OCI-LY1 (cell line): ENCODE measurements at regions not wholly inside any gene's neighbourhood (a gene's known extent, or its start where the extent isn't known, plus 50 kb on each side); places are given as distances from the start of the nearest gene placed in this dataset.

Source experiments
- H2AFZ ChIP-seq: fragments of 200-600 bp; sonication (generic), shearing (Covaris generic); 2 replicates; pipeline ENCODE4 v1.6.0; 2014; ENCODE audit warnings: antibody characterized with exemption, mild to moderate bottlenecking, low read length
- H3F3A ChIP-seq: fragments of 200-600 bp; sonication (generic), shearing (Covaris generic); 2 replicates; pipeline ENCODE4 v1.6.0; 2014; ENCODE audit warnings: mild to moderate bottlenecking, antibody characterized with exemption, low read length, moderate library complexity; ENCODE audit not compliant: insufficient read depth
- H3K27ac ChIP-seq: fragments of 200-600 bp; sonication (generic); 2 replicates; pipeline ENCODE4 v1.5.1; 2014; ENCODE audit warnings: low read length, mixed run types, mild to moderate bottlenecking, low read depth; ENCODE audit not compliant: poor library complexity, severe bottlenecking
- H3K27me3 ChIP-seq: fragments of 200-600 bp; sonication (generic); 2 replicates; pipeline ENCODE4 v1.6.0; 2014; ENCODE audit warnings: antibody characterized with exemption, mild to moderate bottlenecking, low read length, moderate library complexity; ENCODE audit not compliant: insufficient read depth
- H3K36me3 ChIP-seq: fragments of 200-600 bp; sonication (generic); 2 replicates; pipeline ENCODE4 v1.6.1; 2014; ENCODE audit warnings: mild to moderate bottlenecking, antibody characterized with exemption, low read length, moderate library complexity, mixed read lengths; ENCODE audit not compliant: insufficient read depth
- H3K4me1 ChIP-seq: fragments of 200-600 bp; sonication (generic); 2 replicates; pipeline ENCODE4 v1.5.1; 2014; ENCODE audit warnings: mild to moderate bottlenecking, low read length, moderate library complexity; ENCODE audit not compliant: insufficient read depth, severe bottlenecking
- H3K4me2 ChIP-seq: fragments of 200-600 bp; sonication (generic), shearing (Covaris generic); 2 replicates; pipeline ENCODE4 v1.6.1; 2014; ENCODE audit warnings: low read length
- H3K4me3 ChIP-seq: fragments of 200-600 bp; sonication (generic); 2 replicates; pipeline ENCODE4 v1.5.1; 2014; ENCODE audit warnings: low read length, low read depth, mild to moderate bottlenecking, mixed read lengths; ENCODE audit not compliant: poor library complexity, severe bottlenecking
- H3K79me2 ChIP-seq: fragments of 200-600 bp; shearing (Covaris generic); 2 replicates; pipeline ENCODE4 v1.6.1; 2016; ENCODE audit warnings: mixed run types, low read length, mixed read lengths; ENCODE audit not compliant: insufficient read depth
- H3K9ac ChIP-seq: fragments of 200-600 bp; sonication (generic), shearing (Covaris generic); 2 replicates; pipeline ENCODE4 v1.6.1; 2014; ENCODE audit warnings: mild to moderate bottlenecking, low read length, mixed read lengths
- H3K9me2 ChIP-seq: fragments of 200-600 bp; sonication (generic), shearing (Covaris generic); 2 replicates; pipeline ENCODE4 v1.6.1; 2014; ENCODE audit warnings: low read depth, mild to moderate bottlenecking, low read length, mixed read lengths
- H3K9me3 ChIP-seq: fragments of 200-600 bp; shearing (Covaris generic); 2 replicates; pipeline ENCODE4 v1.6.1; 2014; ENCODE audit warnings: low read length, mixed read lengths
- H4K20me1 ChIP-seq: fragments of 200-600 bp; sonication (generic), shearing (Covaris generic); 2 replicates; pipeline ENCODE4 v1.6.0; 2016; ENCODE audit warnings: mild to moderate bottlenecking, low read length; ENCODE audit not compliant: insufficient read depth
- CTCF ChIP-seq: fragments of 200-600 bp; sonication (generic), shearing (Covaris generic); IDR thresholded peaks from 2 replicates; pipeline ENCODE4 v1.5.1; 2017; ENCODE audit warnings: mild to moderate bottlenecking, antibody characterized with exemption, low read length, moderate library complexity, mixed read lengths
- EZH2 ChIP-seq: fragments of 200-600 bp; sonication (generic), shearing (Covaris generic); IDR thresholded peaks from 2 replicates; pipeline ENCODE4 v1.8.0; 2017; ENCODE audit warnings: borderline replicate concordance, mixed run types, mild to moderate bottlenecking, antibody characterized with exemption, low read length, moderate library complexity, mixed read lengths

GRCh38 chr13:79937311-79937710 is 403.6 kb downstream of the SPRY2 start:
- H4K20me1 ChIP-seq: no peaks in the 10 kb centered on the region
- no peaks in the 10 kb centered on the region for H3F3A ChIP-seq
- no peak overlapping the region for H3K27ac ChIP-seq
- H3K4me1 ChIP-seq: no peaks in the 10 kb centered on the region
- H3K9ac ChIP-seq: no peak overlapping the region
- H2AFZ ChIP-seq: no peak overlapping the region
- no peaks in the 10 kb centered on the region for H3K79me2 ChIP-seq
- no peaks in the 10 kb centered on the region for H3K27me3 ChIP-seq
- H3K36me3 ChIP-seq: no peaks in the 10 kb centered on the region
- no peaks in the 10 kb centered on the region for H3K9me3 ChIP-seq
- H3K4me2 ChIP-seq: no peak overlapping the region
- no peak overlapping the region for H3K4me3 ChIP-seq
- no peaks in the 10 kb centered on the region for H3K9me2 ChIP-seq
- TF ChIP-seq EZH2 (no peak), CTCF (no peak)

- Histone ChIP-seq H2AFZ (no peak overlapping the region), H4K20me1 (no peaks in the 10 kb centered on the region), H3K4me2 (no peak overlapping the region), H3F3A (no peaks in the 10 kb centered on the region), H3K9ac (no peak overlapping the region), H3K79me2 (no peaks in the 10 kb centered on the region), H3K27ac (no peak overlapping the region), H3K9me3 (no peaks in the 10 kb centered on the region), H3K36me3 (no peaks in the 10 kb centered on the region), H3K27me3 (no peaks in the 10 kb centered on the region), H3K9me2 (no peaks in the 10 kb centered on the region), H3K4me3 (no peak overlapping the region), H3K4me1 (no peaks in the 10 kb centered on the region)
- no peak for TF ChIP-seq CTCF
- no peak for TF ChIP-seq EZH2
These were observed 404.4 kb downstream of the SPRY2 start for GRCh38 chr13:79936368-79937136.

GRCh38 chr13:79935121-79935520 is 405.8 kb downstream of the SPRY2 start:
- no peak overlapping the region for H2AFZ ChIP-seq
- no peak for TF ChIP-seq EZH2
- TF ChIP-seq CTCF: no peak

More at GRCh38 chr13:79935121-79935520, 405.8 kb downstream of the SPRY2 start:
- H4K20me1 ChIP-seq: no peaks in the 10 kb centered on the region
- no peak overlapping the region for H3K9ac ChIP-seq
- no peak overlapping the region for H3K27ac ChIP-seq
- no peaks in the 10 kb centered on the region for H3K9me3 ChIP-seq
- H3K4me1 ChIP-seq: no peaks in the 10 kb centered on the region
- no peak overlapping the region for H3K4me2 ChIP-seq
- H3K9me2 ChIP-seq: no peaks in the 10 kb centered on the region; the same call in 1 of the 2 replicates
- H3K4me3 ChIP-seq: no peak overlapping the region
- no peaks in the 10 kb centered on the region for H3F3A ChIP-seq
- H3K79me2 ChIP-seq: no peaks in the 10 kb centered on the region
- no peaks in the 10 kb centered on the region for H3K27me3 ChIP-seq
- no peaks in the 10 kb centered on the region for H3K36me3 ChIP-seq
